Kasumi-1 (cell line): ENCODE measurements at regions not wholly inside any gene's neighbourhood (a gene's known extent, or its start where the extent isn't known, plus 50 kb on each side); places are given as distances from the start of the nearest gene placed in this dataset.

Experiments used
- DNase-seq, 2 experiments: peaks; one replicate each; lab custom pipeline; 2025; lab: John Stamatoyannopoulos, UW

DNA sequence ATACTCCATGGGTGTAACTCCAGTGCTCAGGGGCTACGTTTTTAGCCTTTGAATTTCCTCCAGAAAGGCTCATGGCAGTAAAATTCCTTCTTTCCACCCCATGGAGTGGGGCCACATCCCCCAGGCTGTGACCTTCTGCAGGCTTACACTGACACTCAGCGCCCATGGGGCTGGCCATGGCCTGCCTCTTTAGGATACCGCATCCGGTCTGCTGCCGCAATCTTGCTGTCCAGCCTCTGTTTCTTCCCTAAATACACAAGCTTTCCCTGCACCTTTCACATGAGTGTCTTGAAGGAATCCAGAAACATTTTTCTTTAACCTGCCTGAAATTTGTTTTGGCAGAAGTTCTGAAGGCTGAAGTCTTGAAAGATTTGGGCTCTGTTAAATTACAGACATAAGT lies 170.5 kb downstream of the NTMT2 start:
- no peak for DNase-seq

DNA sequence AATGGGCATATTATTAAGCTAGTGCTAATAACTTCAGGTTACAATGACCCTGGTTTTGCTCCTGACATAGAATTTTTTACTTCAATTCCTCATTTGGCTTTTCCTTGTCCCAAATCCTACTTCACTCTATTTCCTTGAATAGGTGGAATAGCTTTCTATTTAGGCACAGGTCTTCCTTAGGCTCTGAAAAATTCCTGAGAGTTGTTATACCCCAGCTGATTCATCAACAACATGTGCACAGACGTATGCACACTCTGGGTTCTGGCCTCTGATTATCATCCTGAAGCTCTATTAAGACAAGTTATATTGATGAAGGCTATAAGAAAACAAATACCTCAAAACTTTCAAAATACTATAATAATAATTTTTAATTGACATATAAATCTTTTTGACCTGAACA lies 172.4 kb downstream of the NTMT2 start:
- no peak for DNase-seq

DNA sequence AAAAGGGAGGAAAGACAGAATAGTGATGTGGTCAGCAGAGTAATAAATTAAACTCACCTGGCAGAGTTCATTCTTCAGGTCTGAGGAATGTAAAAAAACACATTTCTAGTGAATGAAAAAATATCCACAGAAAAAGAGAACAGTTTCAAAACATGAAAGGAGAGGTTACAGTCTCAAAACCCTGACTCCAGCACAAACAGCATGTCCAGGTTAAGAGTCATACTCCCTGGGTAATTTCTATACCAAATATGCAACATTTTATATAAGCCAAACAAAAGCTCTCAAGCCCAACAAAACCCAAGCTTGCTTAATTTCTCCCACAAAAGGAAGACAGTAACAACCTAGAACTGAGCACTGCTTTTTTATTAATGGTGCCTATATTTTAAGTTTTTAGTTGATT lies 173.0 kb downstream of the NTMT2 start:
- no peak for DNase-seq

DNA sequence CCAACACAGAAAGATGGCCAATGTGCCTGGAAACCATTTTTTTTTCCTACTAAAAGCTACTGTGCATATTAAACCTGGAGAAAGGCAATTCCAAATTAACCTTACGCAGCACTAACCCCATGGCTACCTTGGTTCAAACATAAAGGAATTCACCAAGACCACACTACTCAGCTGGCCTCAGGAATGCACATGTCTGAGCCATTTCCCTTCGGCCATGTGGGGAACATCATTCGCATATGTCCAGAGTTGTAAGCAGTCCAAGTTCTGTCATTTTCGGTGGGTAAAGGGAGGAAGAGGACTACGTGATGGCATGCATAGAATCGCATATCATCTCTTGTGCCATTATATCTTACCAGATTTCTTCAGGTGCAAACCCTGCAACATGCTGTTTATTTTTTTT lies 175.4 kb downstream of the NTMT2 start:
- no peak for DNase-seq

DNA sequence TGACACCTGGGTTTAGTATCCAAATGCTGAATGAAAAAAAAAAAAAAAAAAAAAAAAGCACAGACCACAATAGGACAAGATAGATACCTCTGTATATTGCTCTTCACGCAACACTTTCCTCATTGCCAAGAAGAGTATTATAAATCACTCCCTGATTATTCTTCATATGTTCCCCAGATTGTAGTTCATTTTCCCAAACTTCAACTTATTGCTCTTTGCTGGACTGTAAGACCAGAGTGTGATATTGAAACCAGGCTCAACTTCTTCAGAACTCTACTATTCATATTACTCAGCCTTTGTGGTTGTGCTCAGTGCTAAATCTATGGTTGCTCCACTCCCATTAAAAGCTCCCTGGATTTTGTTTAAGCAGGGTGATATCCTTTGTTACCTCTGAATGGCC lies 180.4 kb downstream of the NTMT2 start:
- DNase-seq = no peak

DNA sequence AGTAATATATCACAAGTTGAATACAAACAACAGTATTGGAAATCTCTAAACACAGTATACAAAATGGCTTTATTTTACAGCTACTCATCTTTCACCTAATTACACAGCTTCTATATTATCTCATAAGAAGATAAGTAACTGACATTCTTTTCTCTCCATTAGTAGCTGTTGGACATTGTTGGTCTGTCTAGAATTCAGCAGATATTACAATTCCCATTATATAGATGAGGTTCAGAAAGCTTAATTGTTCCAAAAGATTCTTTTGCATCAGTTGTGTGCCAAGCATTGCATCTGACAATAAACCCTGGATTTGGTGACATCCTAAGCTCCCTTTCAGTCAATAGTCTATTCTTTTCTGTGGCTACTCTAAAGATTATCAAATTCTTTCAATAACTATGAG lies 187.0 kb downstream of the NTMT2 start:
- DNase-seq = no peak

DNA sequence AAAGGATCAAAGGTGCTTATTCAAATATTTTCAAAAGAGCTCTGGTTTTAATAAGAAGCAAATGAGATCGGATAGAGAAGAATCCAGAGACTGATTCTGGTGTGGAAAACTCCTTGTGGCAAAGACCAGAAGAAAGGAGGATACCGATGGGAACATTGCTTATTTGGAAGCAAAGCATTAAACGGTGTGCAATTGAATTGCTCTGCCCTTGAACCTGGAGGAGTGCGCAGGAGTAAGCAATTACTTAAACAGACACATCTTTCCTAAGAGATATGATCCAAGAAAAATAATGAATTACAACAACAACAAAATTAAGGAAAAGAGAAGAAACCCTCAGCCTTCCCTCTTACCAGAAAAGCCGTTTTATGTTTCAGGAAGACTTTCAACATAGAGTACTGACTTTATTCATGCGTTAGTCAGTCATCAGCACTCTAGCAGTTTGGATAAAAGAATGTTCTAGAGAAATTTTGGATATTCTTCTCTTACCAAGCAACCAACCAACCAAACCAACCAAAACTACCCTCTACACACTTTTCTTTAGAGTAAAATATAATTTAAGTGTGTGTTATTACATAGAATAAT lies 191.7 kb downstream of the NTMT2 start:
- DNase-seq = no peak

DNA sequence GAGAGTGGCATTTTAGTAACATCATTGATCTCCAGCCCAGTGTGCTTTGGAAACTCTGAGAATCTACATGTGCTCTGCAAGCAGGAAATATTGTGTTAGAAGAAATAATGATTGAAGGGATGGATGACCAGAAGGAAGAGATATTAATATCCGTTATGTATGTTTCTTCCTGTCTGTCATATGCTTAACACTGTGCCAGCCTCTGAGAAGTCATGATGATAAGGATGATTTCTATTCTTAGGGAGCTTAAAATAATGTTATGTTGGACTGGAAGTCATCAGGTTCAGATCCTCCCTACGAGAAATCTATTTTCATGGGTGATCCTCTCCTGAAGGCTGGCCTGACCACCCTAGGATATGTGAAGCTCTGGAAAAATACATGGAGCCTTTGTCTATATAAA lies 192.4 kb upstream of the GORAB start:
- no peak for DNase-seq

DNA sequence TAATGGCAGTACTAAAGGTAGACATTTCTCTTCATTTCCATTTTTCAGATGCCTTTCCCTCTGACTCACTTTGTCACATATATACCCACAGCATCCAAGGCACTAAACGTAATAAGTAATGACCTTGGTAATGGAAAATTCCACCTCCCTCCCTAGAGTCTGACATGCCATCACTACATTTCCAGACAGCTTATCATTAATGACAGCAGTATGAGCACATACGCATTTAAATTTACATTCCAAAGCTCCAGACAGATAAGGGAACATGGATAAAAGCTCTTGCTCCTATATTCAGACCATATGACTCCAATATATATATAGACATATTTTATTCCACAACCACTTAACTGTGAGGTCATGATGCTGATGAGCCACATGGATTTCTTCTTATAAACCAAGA lies 191.7 kb upstream of the GORAB start:
- no peak for DNase-seq

DNA sequence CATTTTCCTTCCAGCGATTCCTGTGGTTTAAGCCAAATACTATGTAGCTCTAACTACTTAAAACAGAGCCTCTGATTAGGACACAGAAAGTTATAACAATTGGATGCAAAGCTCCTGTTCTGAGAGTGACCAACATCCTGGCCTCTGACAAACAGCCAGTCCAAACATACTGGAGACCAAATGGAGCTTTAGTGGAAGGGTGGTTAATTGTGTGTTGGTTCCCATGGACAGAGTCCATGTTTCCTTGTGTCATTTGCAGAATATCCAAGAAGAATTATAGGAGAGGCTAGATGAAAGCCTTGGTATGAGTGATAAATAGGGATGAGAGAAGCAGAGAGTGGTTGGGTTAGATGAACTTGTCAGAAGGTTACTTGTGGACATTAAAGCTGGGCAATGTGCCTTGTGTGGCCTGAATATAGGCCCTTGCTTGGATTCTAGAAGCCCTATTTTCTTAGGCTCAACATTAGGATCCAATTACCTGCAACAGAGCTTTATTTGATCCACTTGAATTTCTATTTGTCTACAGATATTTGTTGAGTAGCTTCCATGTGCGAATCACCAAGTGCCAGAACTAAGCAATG lies 180.5 kb upstream of the GORAB start:
- DNase-seq = no peak

DNA sequence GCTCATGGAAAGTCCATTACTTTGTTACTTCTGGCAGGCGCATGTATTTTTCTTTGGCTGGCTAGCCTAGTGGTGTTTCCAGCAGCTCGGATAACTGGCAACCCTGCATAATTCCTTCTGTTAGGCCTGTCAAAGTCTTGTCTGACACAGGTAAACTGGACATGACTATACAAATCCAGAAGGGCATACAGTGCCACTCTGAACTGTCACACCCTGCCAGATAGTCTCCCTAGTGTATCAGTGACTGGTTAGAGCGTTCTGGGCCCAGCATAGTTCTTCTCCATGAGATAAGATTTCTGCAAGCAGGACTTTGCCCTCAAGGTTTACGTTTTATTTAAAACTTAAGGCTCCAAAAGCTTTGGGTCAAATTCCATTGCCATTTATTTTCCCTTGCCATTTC lies 177.7 kb upstream of the GORAB start:
- no peak for DNase-seq

DNA sequence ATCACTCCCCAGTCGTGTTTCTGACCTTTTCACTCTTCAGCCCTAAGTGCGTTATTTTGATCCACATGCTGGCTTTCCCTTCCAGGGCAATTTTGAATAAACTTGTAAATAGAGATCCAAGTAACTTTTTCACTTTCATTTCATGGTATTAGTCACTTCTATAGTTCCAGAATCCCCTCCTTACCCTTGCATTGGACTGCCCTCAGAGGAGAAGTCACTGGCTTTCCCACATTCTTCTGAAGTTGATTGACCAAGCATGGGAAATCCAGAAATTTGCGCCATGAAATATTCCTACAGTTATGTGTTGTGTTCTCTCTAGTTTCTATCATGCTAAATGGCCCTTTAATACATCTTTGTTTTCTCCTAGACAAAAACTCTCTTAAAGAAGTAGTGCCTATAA lies 177.3 kb upstream of the GORAB start:
- no peak for DNase-seq

DNA sequence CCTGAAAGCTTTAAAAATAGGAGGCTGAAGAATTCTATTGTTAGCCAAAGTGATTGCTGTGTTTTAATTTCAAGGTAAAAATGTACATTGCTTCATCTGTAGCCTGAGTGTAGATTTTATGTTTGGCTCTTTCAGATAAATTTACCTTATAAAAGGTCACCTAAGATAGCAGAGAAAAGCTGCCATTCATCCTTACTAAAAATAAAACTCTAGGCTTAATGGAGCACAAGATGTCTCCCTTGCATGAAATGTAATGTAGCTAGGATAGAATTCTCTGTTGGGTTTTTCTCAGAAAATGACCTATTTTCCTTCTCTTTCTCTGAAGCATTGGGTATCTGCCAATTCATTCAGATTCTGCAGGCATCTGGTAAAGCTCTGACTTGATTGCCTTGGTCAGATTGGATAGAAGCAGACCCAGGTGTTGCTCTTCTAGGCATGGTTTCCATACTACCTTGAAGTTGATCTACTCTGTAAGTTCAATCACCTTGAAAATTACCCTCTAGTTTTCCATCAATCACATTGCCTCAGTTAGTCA lies 176.6 kb upstream of the GORAB start:
- no peak for DNase-seq

DNA sequence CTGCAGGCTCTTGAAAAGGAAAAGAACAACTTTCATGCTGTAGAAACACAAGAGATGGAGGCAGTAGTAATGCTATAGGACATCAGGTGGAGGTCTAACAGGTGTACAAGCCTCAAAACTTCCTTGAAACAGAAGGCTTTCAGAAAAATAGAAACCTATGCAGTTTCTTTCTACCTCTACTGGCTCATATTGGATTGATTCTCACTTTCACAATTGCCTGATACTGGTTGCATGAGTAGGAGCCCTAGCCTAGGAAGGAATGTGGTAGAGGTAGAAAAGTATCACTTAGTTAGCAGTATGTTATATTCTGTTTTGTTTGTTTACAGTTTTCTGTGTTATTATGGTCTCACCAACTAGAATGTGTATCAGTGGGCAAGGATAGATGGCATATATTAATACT lies 175.4 kb upstream of the GORAB start:
- no peak for DNase-seq

DNA sequence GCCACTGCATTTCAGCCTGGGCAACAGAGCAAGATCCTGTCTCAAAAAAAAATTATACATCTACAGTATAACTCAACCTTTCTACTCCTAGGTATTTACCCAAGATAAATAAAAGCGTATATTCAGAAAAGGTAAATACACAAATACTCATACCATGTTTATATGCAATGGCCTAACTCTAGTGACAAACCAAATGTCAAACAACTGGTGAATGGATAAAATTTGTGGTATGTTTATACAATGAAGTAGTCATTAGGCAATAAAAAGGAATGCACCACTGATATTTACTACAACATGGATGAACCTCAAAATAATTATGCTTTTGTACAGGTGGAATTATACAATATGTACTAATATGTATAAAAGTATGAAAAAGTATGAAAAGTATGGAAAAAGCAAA lies 174.2 kb upstream of the GORAB start:
- DNase-seq = no peak

DNA sequence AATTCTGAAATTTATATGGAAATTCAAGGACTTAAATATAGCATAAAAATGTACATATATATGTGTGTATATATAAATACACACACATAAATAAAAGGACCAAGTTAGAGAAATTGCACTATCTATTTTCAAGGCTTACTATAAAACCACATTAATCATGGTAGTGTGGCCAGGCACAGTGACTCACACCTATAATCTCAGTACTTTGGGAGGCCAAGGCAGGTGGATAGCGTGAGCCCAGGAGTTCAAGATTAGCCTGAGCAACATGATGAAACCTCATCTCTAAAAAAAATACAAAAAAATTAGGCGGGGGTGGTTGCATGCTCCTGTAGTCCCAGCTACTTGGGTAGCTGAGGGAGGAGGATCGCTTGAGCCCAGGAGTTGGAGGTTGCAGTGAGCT lies 171.4 kb upstream of the GORAB start:
- no peak for DNase-seq

DNA sequence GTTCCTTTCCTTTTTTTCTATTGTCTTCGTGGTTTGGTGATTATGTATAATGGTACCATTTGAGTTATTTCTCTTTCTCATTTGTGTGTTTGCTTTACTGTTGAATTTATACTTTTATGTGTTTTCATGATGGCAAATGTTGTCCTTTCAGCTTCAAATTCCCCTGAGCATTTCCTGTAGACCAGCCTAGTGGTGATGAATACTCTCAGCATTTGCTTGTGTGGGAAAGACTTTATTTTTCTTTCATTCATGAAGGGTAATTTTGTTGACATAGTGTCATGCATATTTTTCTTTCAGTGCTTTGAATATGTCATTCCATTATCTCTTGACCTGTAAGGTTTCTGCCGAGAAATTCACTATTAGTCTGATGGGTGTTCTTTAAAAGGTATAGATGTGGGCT lies 166.6 kb upstream of the GORAB start:
- no peak for DNase-seq

DNA sequence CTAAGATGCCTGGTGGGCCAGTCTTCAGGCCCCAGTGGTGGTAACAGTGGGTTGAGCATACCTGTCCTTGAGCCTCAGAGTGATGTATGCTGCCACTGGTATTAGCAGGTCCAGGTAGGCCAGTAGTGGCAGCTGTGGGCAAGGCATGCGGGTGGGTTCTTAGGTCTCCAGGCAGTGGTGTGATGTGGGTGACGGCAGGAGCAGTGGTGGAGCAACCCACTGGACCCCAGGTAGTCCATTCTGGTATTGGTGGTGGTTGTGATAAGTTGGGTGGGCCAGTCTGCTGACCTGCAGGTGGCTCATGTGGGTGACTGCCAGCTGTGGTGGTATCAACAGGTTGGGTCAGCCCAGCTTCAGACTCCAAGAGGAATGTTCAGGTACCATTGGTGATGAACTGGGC lies 165.0 kb upstream of the GORAB start:
- no peak for DNase-seq

DNA sequence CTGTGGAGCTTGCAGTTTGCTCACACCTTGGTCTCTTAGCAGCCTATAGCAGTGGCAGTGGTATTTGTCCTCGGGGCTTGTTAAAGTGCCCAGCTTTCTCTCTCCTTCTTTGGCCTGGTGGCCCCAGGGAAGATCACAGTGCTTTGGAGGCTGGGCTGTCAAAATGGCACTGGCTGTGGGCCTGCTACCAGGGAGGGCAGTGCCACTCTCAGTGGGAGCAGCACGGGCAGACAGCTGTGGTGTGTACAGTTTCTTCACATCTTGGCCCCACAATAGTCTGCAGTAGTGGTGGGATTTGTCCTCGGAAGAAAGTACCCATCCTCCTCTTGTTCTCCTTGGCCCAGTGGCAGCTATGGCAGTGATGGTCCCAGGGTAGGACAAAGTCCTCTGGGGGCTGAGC lies 164.4 kb upstream of the GORAB start:
- no peak for DNase-seq

DNA sequence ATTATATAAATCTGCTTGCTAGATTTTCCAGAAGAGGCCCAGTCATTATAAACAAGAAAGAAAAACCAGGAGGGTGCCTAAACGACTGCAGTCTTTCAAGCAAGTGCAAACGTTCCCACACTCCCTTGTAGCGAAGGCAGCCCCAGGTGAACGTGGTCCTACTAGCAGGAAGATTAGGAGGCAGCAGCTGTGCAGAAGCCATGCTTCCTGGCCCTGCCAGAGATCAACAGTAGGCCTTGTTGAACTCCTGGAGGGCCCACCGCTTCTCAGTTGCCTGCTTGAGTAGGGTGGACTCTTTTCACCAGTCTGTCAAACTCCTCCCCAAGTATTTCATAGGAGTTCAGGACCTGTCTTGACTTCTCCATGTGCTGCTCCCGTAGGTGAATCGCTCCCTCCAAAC lies 163.0 kb upstream of the GORAB start:
- no peak for DNase-seq

DNA sequence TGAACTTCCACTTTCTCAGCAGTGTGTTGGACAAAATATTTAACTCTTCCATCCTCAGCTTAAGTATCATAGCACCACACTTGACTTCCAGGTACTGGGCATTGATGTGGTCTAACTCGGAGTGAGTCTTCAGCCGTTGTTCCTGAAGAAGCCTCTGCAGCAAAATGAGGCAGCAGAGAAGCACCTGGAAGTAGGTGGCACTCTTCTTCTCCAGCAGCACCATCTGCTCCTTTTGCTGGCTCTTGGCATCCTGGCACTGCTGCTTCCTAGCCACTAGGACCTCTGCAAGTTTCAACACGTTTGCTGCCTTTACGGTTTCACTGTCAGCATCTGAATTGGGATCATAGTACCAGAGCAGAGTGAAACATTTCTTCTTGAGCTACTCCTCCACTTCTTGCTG lies 162.5 kb upstream of the GORAB start:
- DNase-seq = no peak

DNA sequence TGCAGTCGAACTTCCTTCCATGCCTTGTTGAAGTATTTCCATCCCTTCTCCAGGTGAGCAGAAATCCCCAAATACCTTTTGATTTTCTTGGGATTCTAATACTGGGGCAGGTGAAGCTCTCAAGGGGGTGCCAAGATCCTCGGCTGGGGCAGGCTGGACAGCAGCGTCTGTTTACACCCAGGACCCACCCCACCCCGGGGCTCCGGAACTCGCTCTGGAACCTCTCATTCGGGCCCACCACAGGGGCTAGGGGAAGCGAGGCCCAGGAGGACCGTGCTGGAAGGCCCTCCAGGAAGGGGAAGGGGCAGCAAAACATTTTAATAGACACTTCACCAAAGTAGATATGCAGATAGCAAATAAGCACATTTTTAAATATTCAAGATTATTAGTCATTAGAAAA lies 161.9 kb upstream of the GORAB start:
- no peak for DNase-seq

DNA sequence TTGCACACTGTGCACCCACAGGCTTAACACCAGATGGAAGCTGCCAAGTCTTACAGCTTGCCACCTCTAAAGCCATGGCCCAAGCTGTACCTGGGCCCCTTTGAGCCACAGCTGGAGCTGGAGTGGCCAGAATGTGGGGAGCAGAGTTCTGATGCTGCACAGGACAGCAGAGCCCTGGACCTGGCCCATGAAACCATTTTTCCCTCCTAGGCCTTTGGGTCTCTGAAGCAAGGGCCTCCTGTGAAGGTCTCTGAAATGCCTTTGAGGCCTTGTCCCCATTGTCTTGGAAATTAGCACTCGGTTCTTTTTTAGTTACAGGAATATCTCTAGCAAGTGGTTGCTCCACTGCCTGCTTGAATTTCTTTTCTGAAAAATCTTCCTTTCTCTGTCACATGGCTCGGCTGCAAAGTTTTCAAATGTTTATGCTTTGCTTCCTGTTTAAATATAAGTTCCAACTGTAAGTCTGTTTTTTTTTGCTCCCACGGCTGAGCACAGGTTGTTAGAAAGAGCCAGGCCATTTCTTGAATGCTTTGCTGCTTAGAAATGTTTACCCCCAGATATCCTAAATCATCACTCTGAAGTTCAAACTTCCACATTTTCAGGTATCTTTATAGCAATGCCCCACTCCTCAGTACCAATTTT lies 156.8 kb upstream of the GORAB start:
- DNase-seq = no peak

DNA sequence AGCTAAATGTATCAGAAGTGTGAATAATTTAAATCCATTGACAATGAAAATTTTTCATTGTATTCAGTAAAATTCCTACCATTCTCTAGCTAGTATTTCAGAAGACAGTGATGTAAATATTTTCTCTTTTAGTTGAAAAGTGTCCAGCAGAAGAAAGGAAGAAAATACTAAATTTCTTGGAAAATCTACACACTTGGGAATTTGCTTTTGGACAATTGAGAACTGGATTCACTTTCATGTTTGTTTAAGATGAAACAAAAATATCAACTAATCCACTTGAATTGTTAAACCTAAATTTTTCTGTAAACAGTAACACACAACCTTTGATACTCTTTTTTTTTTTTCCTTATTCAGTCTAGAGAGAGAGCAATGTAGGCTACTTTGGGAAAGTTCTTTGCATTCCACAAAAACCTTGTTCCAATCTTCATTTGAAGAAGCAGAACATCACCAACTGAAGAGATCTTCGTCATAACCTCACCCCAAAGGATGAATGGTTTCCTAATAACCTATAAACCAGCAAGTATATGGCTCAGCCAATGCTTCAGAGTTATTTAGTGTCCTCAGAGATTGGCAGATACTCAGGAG lies 155.1 kb upstream of the GORAB start:
- DNase-seq = no peak
